AG04450 (cell line): ENCODE measurements at regions not wholly inside any gene's neighbourhood (a gene's known extent, or its start where the extent isn't known, plus 50 kb on each side); places are given as distances from the start of the nearest gene placed in this dataset.

ENCODE experiments used
- CTCF ChIA-PET: fragments of 300-600, 350-600 bp; formaldehyde crosslinking; extraction: SDS; loops from one replicate; lab custom pipeline; 2022; ENCODE audit warnings: antibody characterized with exemption, inconsistent platforms; lab: Charles Lee
- POLR2A ChIA-PET: fragments of 350-600 bp; formaldehyde crosslinking; extraction: SDS; loops from one replicate; lab custom pipeline; 2021; ENCODE audit warnings: antibody characterized with exemption, inconsistent platforms; lab: Yijun Ruan, JAX
- DNase-seq: peaks from one replicate; pipeline ENCODE4 v3.0.0-alpha.2; 2011; ENCODE audit warnings: low read depth, low spot score
- H3K27ac ChIP-seq: one replicate; pipeline ENCODE4 v1.5.1; 2012; ENCODE audit warnings: low read depth, low read length, control low read depth
- H3K27me3 ChIP-seq: one replicate; pipeline ENCODE4 v1.6.0; 2012; ENCODE audit warnings: low read length; ENCODE audit not compliant: control insufficient read depth, insufficient read depth
- H3K4me3 ChIP-seq: 2 replicates; pipeline ENCODE4 v1.5.1; 2011; ENCODE audit warnings: mild to moderate bottlenecking, low read depth, low read length, control low read depth
- H3K9me3 ChIP-seq: 2 replicates; pipeline ENCODE4 v1.5.1; 2012; ENCODE audit warnings: low read length; ENCODE audit not compliant: control insufficient read depth, insufficient read depth
- TF ChIP-seq, protein P1 (sequence below): IDR thresholded peaks from 2 replicates; pipeline ENCODE4 v1.5.1; 2011; ENCODE audit warnings: low read depth, low read length, control low read depth, inconsistent platforms

DNA sequence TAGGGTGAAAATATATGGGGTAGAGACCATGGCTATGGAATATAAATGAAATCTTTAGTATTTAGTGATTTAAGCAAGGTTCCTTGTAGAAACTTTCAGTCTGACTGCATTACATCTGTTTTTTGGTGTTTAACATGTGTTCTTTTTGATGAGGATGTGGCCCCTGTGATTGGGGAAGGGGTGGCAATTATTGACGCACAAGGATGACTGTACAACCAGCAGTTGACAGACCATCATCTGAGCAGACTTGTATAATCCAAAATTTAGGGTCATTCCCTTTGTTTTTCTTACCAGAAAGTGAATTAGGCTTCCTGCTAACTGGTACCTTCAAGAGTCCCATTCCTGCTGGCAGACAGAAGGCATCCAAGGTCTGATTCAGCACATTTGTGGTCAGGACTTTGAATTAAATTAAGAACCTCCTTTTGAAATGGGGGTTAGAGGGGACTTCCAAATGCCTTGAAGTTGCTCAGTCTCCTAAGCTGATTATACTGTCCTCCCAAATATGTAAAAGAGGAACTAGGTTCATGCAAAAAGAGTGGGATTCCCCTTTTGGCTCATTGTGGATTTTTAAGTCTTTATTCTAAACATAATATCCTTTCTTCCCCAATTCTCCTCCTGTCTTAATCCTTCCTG is 112.4 kb upstream of the CXCL13 start:
- TF ChIP-seq, protein P1, sequence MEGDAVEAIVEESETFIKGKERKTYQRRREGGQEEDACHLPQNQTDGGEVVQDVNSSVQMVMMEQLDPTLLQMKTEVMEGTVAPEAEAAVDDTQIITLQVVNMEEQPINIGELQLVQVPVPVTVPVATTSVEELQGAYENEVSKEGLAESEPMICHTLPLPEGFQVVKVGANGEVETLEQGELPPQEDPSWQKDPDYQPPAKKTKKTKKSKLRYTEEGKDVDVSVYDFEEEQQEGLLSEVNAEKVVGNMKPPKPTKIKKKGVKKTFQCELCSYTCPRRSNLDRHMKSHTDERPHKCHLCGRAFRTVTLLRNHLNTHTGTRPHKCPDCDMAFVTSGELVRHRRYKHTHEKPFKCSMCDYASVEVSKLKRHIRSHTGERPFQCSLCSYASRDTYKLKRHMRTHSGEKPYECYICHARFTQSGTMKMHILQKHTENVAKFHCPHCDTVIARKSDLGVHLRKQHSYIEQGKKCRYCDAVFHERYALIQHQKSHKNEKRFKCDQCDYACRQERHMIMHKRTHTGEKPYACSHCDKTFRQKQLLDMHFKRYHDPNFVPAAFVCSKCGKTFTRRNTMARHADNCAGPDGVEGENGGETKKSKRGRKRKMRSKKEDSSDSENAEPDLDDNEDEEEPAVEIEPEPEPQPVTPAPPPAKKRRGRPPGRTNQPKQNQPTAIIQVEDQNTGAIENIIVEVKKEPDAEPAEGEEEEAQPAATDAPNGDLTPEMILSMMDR, result no peak
- no peaks in the 10 kb centered on the region for H3K27me3 ChIP-seq
- CTCF ChIA-PET, result no interaction called here

DNA sequence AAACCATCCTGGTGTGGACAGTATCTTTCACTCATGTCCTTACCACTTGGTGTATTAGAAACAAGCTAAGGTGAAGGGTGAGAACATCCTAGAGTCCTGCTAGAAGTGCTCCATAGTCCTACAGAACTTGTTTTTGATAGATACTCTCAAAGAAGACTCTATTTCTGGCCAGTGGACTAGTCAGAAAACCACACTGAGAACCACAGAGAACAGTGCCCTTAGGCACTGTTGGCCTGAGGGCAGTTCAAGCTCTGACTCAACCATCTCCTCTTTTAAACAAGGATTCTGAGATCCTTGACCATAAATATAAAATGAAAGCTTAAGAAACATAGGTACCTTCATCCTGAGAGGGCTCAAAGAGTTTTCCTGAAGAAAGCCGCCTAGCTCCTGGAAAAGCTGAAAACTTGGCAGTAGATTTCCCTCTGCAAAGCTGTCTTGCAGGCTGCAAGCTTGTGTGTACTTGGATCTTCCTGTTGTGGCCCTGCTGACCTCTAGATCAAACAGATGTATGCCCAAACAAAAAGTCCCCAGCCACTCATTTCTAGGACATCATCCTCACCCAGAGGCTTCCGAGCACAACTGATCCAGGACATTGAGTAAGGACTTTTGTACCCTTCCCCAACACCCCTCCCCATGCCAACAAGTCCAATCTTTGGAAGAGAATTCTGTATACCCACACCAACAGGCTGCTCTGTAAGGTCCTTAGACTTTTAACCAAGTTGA is 111.6 kb upstream of the CXCL13 start:
- no peak for DNase-seq
- ChIA-PET CTCF (no interaction called here), POLR2A (no interaction called here)
- Histone ChIP-seq H3K27me3 (no peaks in the 10 kb centered on the region), H3K27ac (no peak overlapping the region), H3K9me3 (no peaks in the 10 kb centered on the region), H3K4me3 (no peak overlapping the region)
- TF ChIP-seq, protein P1, result no peak

More for the DNA sequence above, 112.4 kb upstream of the CXCL13 start:
- POLR2A ChIA-PET, result no interaction called here
- Histone ChIP-seq H3K4me3 (no peak overlapping the region), H3K27ac (no peak overlapping the region), H3K9me3 (no peaks in the 10 kb centered on the region)
- DNase-seq, result no peak

DNA sequence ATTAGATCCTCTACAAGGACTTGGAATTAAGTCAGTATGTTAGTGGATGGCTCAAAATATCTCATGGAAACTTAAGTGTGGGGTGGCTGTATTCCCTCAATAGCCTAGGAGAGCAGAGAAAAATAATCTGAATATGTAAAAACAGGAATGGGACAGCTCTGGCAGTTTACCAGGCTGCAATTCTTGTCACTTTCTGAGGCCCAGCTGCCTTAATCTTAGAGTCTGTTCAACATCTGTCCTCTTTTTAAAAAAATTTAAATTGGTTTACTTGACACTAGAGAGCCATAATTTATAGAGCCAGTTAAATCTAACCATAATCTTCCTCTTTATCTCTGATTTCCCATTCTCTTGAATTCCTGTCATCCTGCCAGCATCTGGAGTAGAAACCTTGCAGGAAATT is 109.2 kb upstream of the CXCL13 start:
- H3K9me3 ChIP-seq, result no peaks in the 10 kb centered on the region
- no peak overlapping the region for H3K27ac ChIP-seq
- H3K27me3 ChIP-seq, result no peaks in the 10 kb centered on the region
- TF ChIP-seq, protein P1, result no peak
- CTCF ChIA-PET, result interaction anchor here (0.7 kb wide), 1 partner anchor 146 kb away, joined by 3 read pairs; no protein-coding TSS in a partner anchor
- POLR2A ChIA-PET, result no interaction called here
- H3K4me3 ChIP-seq, result no peak overlapping the region
- no peak for DNase-seq

DNA sequence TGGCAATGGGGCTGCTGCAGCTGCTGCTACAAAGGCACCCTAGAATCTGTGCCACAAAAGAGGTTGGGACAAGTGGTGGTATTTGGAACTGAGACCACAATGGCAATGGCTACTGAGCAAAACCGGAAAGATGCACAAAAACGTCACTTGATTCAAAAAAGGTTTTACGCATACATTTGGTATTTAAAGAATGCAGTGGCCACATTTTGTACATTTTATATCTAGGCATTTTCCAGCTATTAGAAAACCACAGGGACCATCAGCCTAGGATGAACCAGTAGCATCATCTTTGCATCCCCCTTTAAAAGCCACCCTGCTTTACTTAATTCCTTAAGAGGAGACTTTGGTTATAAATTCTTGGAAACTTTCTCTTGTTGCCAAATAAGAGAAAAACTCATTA is 104.8 kb upstream of the CXCL13 start:
- Histone ChIP-seq H3K27me3 (no peaks in the 10 kb centered on the region), H3K4me3 (no peak overlapping the region), H3K27ac (no peak overlapping the region), H3K9me3 (no peaks in the 10 kb centered on the region)
- TF ChIP-seq, protein P1, result no peak
- POLR2A ChIA-PET, result no interaction called here
- CTCF ChIA-PET, result no interaction called here
- DNase-seq, result no peak

DNA sequence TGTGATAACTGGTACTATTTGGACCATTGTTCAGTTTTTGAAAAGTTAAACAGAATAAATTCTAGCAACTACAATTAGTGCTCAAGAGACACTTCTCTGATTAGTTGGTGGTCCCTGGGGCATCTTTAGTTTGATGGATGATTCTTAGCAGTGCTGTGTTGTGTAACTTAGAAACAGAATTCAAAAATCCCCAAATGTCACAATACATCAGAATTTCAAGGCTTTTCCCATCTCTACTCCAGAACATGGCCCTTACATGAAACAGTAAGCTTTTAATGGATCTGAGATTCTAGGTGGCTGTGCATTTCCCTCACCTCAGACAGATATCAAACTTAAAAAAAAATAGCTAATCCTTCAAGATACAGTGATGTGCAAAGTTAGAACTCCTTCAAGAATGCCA is 104.4 kb upstream of the CXCL13 start:
- Histone ChIP-seq H3K27ac (no peak overlapping the region), H3K27me3 (no peaks in the 10 kb centered on the region), H3K4me3 (no peak overlapping the region), H3K9me3 (no peaks in the 10 kb centered on the region)
- TF ChIP-seq, protein P1, result no peak
- ChIA-PET CTCF (no interaction called here), POLR2A (no interaction called here)
- DNase-seq, result no peak
